NCI-H2107 treated with DMSO at 0.1 percent for 48 hours (cell line): ENCODE measurements at regions not wholly inside any gene's neighbourhood (a gene's known extent, or its start where the extent isn't known, plus 50 kb on each side); places are given as distances from the start of the nearest gene placed in this dataset.

ENCODE experiments used
- DNase-seq: peaks from one replicate; lab custom pipeline; 2025; ENCODE audit not compliant: unreplicated experiment; lab: John Stamatoyannopoulos, UW

GRCh38 chr4:13059019-13059418 is 425.1 kb downstream of the RAB28 start:
- DNase-seq = no peak

- no peak for DNase-seq
These were observed 427.4 kb downstream of the RAB28 start for GRCh38 chr4:13056630-13057189.

GRCh38 chr4:13054420-13054970 is 429.6 kb downstream of the RAB28 start:
- DNase-seq = no peak

- no peak for DNase-seq
These were observed 436.5 kb downstream of the RAB28 start for GRCh38 chr4:13047591-13047990.

GRCh38 chr4:13036841-13037240 is 447.3 kb downstream of the RAB28 start:
- no peak for DNase-seq

GRCh38 chr4:13032936-13033335 is 451.2 kb downstream of the RAB28 start:
- DNase-seq = no peak

GRCh38 chr4:13024147-13025105 is 459.7 kb downstream of the RAB28 start:
- DNase-seq = no peak

- DNase-seq = no peak
These were observed 476.2 kb downstream of the RAB28 start for GRCh38 chr4:13007802-13008470.

- DNase-seq = no peak
These were observed 490.2 kb downstream of the RAB28 start for GRCh38 chr4:12993923-12994322.

- no peak for DNase-seq
These were observed 496.9 kb downstream of the RAB28 start for GRCh38 chr4:12987284-12987683.

GRCh38 chr4:12979797-12980196 is 504.3 kb downstream of the RAB28 start:
- DNase-seq = no peak

- DNase-seq = no peak
These were observed 505.8 kb downstream of the RAB28 start for GRCh38 chr4:12978310-12978709.

- no peak for DNase-seq
These were observed 508.6 kb downstream of the RAB28 start for GRCh38 chr4:12975511-12975910.

GRCh38 chr4:12973522-12973921 is 510.6 kb downstream of the RAB28 start:
- no peak for DNase-seq

GRCh38 chr4:12968345-12968744 is 515.8 kb downstream of the RAB28 start:
- no peak for DNase-seq

- no peak for DNase-seq
These were observed 517.4 kb downstream of the RAB28 start for GRCh38 chr4:12966726-12967125.

- DNase-seq = no peak
These were observed 518.8 kb downstream of the RAB28 start for GRCh38 chr4:12965334-12965733.

GRCh38 chr4:12963912-12964311 is 520.2 kb downstream of the RAB28 start:
- no peak for DNase-seq

- DNase-seq = no peak
These were observed 520.8 kb downstream of the RAB28 start for GRCh38 chr4:12963291-12963690.

GRCh38 chr4:12961713-12962112 is 522.4 kb downstream of the RAB28 start:
- no peak for DNase-seq

- DNase-seq = no peak
These were observed 525.7 kb downstream of the RAB28 start for GRCh38 chr4:12958436-12958835.

- no peak for DNase-seq
These were observed 527.0 kb downstream of the RAB28 start for GRCh38 chr4:12957108-12957507.
